ENCODE measurements at regions not wholly inside any gene's neighbourhood (a gene's known extent, or its start where the extent isn't known, plus 50 kb on each side); places are given as distances from the start of the nearest gene placed in this dataset.
"Not testable (repeated sequence)": the region's sequence is repeated elsewhere in the genome, so short reads cannot be mapped to it uniquely, and the experiment has no call there.

DNA sequence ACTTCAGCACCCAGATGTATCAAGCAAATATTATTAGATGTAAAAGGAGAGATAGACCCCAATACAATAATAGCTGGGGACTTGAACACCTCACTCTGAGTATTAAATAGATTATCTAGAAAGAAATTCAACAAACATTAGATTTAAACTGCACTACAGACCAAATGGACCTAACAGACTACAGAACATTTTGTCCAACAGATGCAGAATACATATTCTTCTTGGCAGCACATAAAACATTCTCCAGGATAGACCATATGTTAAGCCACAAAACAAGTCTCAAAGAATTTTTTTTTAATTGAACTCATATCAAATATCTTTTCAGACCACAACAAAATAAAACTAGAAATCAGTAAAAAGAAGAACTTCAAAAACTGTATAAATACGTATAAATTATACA lies 130.4 kb downstream of the MTERF1 start:
- H3K4me3 ChIP-seq = no peak overlapping the region
- H3K9me3 ChIP-seq = peaks cover 6 to 8% of the 10 kb centered on the region in 2 donors
- H3K4me1 ChIP-seq = no peaks in the 10 kb centered on the region
- intact Hi-C loops (cut with DNase I; ENCODE audit: low total_unique reads) = no loop called here
- H3K36me3 ChIP-seq = no peaks in the 10 kb centered on the region
- H3K27ac ChIP-seq = no peak overlapping the region
- no peaks in the 10 kb centered on the region for H3K27me3 ChIP-seq
- DNase-seq (ENCODE audit: low spot score in 2 of 2) = no peak
- TF ChIP-seq POLR2AphosphoS5 (IDR thresholded peaks at IDR 0.05) (no peak), POLR2A (IDR thresholded peaks at IDR 0.05) (no peak)
- TF ChIP-seq, protein P1, sequence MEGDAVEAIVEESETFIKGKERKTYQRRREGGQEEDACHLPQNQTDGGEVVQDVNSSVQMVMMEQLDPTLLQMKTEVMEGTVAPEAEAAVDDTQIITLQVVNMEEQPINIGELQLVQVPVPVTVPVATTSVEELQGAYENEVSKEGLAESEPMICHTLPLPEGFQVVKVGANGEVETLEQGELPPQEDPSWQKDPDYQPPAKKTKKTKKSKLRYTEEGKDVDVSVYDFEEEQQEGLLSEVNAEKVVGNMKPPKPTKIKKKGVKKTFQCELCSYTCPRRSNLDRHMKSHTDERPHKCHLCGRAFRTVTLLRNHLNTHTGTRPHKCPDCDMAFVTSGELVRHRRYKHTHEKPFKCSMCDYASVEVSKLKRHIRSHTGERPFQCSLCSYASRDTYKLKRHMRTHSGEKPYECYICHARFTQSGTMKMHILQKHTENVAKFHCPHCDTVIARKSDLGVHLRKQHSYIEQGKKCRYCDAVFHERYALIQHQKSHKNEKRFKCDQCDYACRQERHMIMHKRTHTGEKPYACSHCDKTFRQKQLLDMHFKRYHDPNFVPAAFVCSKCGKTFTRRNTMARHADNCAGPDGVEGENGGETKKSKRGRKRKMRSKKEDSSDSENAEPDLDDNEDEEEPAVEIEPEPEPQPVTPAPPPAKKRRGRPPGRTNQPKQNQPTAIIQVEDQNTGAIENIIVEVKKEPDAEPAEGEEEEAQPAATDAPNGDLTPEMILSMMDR (IDR thresholded peaks at IDR 0.05) = no peak

DNA sequence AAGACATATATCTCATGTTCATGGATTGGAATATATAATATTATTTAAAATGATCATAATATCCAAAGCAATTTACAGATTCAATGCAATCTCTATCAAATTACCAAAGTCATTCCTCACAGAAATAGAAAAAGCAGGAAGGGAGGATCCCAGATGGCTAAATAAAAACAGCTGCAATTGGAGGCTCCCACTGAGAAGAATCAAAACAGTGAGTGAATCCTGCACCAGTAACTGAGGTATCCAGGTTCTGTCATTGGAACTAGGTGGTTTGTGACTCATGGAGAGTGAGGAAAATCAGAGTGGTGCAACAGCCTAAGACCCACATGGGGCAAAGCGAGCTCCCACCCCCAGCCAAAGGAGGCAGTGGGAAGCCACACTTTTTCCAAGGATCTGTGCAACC lies 128.4 kb downstream of the MTERF1 start:
- Histone ChIP-seq H3K36me3 (no peaks in the 10 kb centered on the region), H3K4me1 (no peaks in the 10 kb centered on the region), H3K27ac (no peak overlapping the region), H3K27me3 (no peaks in the 10 kb centered on the region), H3K9me3 (peaks cover 6 to 8% of the 10 kb centered on the region in 2 donors), H3K4me3 (no peak overlapping the region)
- DNase-seq (ENCODE audit: low spot score in 2 of 2) = no peak
- intact Hi-C loops (cut with DNase I; ENCODE audit: low total_unique reads) = no loop called here
- TF ChIP-seq, protein P1 (IDR thresholded peaks at IDR 0.05) = no peak
- no peak for TF ChIP-seq POLR2AphosphoS5 (IDR thresholded peaks at IDR 0.05)
- no peak for TF ChIP-seq POLR2A (IDR thresholded peaks at IDR 0.05)

DNA sequence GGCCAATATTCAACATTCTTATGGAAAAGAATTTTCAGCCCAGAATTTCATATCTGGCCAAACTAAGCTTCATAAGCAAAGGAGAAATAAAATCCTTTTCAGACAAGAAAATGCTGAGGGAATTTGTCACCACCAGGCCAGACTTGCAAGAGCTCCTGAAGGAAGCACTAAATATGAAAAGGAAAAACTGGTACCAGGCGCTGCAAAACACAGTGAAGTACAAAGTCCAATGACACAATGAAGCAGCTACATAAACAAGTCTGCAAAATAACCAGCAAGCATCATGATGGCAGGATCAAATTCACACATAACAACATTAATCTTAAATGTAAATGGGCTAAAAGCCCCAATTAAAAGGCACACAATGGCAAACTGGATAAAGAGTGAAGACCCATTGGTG lies 126.2 kb downstream of the MTERF1 start:
- intact Hi-C loops (cut with DNase I; ENCODE audit: low total_unique reads); H3K4me3 ChIP-seq; H3K27me3 ChIP-seq; H3K4me1 ChIP-seq; H3K36me3 ChIP-seq; DNase-seq (ENCODE audit: low spot score in 2 of 2); H3K9me3 ChIP-seq; H3K27ac ChIP-seq: not testable (repeated sequence)

DNA sequence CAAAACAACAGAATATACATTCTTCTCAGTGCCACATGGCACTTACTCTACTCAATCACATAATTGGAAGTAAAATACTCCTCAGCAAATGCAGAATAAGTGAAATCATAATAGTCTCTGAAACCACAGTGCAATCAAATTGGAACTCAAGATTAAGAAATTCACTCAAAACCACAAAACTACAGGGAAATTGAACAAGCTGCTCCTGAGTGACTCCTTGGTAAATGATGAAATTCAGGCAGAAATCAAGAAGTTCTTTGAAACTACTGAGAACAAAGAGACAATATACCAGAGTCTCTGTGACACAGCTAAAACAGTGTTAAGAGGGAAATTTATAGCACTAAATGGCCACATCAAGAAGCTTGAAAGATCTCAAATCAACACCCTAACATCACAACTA lies 125.4 kb downstream of the MTERF1 start:
- intact Hi-C loops (cut with DNase I; ENCODE audit: low total_unique reads) = loop anchor here (5.0 kb wide), 1 partner anchor 1158 kb away; the partner anchor contains the start of gene CDK14
- DNase-seq (ENCODE audit: low spot score in 2 of 2); H3K4me3 ChIP-seq; H3K4me1 ChIP-seq; H3K27ac ChIP-seq; H3K27me3 ChIP-seq; H3K36me3 ChIP-seq; H3K9me3 ChIP-seq: not testable (repeated sequence)

DNA sequence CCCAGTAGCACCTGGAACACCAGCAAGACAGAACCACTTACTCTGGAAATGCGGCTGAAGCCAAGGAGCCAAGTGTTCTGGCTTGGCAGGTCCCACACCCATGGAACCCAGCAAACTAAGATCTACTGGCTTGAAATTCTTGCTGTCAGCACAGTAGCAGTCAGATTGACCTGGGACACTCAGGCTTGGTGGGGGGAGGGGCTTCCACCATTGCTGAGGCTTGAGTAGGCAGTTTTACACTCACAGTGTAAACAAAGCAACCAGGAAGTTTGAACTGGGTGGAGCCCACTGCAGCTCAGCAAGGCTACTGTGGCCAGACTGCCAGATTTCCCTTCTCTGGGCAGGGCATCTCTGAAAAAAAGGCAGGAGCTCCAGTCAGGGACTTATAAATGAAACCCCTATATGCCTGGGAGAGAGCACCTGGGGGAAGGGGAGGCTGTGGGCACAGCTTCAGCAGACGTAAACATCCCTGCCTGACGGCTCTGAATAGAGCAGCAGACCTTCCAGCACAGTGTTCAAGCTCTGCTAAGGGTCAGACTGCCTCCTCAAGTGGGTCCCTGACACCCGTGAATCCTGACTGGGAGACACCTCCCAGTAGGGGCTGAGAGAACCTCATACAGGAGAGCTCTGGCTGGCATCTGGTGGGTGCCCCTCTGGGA lies 121.2 kb downstream of the MTERF1 start:
- Histone ChIP-seq H3K27ac (no peak overlapping the region), H3K36me3 (no peaks in the 10 kb centered on the region), H3K4me3 (no peak overlapping the region), H3K4me1 (no peaks in the 10 kb centered on the region), H3K27me3 (no peaks in the 10 kb centered on the region), H3K9me3 (no peaks in the 10 kb centered on the region)
- DNase-seq (ENCODE audit: low spot score in 2 of 2) = peak; percentile 30 to 74
- intact Hi-C loops (cut with DNase I; ENCODE audit: low total_unique reads) = loop anchor here (5.0 kb wide), 1 partner anchor 1162 kb away; the partner anchor contains the start of gene CDK14
- TF ChIP-seq POLR2AphosphoS5 (IDR thresholded peaks at IDR 0.05) = no peak
- TF ChIP-seq, protein P1 (IDR thresholded peaks at IDR 0.05) = no peak
- no peak for TF ChIP-seq POLR2A (IDR thresholded peaks at IDR 0.05)

DNA sequence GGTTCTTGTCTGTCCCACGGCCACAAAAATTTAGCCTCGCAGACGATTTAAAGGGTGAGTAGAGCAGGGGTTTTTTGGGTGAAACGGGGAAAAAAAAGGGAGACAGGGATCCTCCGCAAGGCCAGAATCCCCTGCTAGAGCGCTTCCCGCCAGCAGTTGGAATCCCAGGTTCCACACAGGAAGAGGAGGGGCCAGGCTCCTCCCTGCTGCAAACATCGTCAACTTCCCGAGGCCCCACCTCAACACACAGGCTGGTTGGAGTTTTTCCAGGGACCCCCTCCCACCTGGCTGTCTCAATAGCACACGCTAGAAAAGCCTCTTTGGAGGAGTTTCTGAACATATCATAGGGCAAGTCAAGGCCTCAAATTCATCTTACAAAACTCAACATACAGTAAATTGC lies 112.7 kb downstream of the MTERF1 start:
- TF ChIP-seq, protein P1 (IDR thresholded peaks at IDR 0.05) = no peak
- TF ChIP-seq POLR2A (IDR thresholded peaks at IDR 0.05) (no peak), POLR2AphosphoS5 (IDR thresholded peaks at IDR 0.05) (no peak)
- Histone ChIP-seq H3K4me1 (no peaks in the 10 kb centered on the region), H3K36me3 (no peaks in the 10 kb centered on the region), H3K9me3 (peaks cover 6 to 11% of the 10 kb centered on the region in 2 donors), H3K27me3 (no peaks in the 10 kb centered on the region), H3K4me3 (no peak overlapping the region), H3K27ac (no peak overlapping the region)
- DNase-seq (ENCODE audit: low spot score in 2 of 2) = no peak
- intact Hi-C loops (cut with DNase I; ENCODE audit: low total_unique reads) = no loop called here
